Mesothelial cell of epicardium (in vitro differentiated cells): ENCODE measurements at regions not wholly inside any gene's neighbourhood (a gene's known extent, or its start where the extent isn't known, plus 50 kb on each side); places are given as distances from the start of the nearest gene placed in this dataset.

Experiments
- DNase-seq, 2 experiments: peaks; one replicate each; pipeline ENCODE4 v3.0.0; 2021; ENCODE audit warnings: low spot score in 2 of 2; ENCODE audit not compliant: unreplicated experiment in 2 of 2
- H3K27ac Mint-ChIP-seq: 2 replicates; pipeline ENCODE4 v1.8.0; 2021; ENCODE audit warnings: mixed read lengths
- H3K27me3 Mint-ChIP-seq: 2 replicates; pipeline ENCODE4 v1.8.0; 2021; ENCODE audit warnings: low read depth, mixed read lengths
- H3K36me3 Mint-ChIP-seq: 2 replicates; pipeline ENCODE4 v1.8.0; 2021; ENCODE audit warnings: mixed read lengths
- H3K4me1 Mint-ChIP-seq: 2 replicates; pipeline ENCODE4 v1.8.0; 2021; ENCODE audit warnings: mixed read lengths
- H3K4me3 Mint-ChIP-seq: 2 replicates; pipeline ENCODE4 v1.8.0; 2021; ENCODE audit warnings: mild to moderate bottlenecking, moderate library complexity, mixed read lengths
- H3K9me3 Mint-ChIP-seq: 2 replicates; pipeline ENCODE4 v1.8.0; 2021; ENCODE audit warnings: mixed read lengths
- TF ChIP-seq, protein P1 (sequence below): fragments of 200-600 bp; sonication (generic); IDR thresholded peaks from one replicate; pipeline ENCODE4 v1.5.0; 2021; ENCODE audit warnings: antibody characterized with exemption; ENCODE audit not compliant: unreplicated experiment

DNA sequence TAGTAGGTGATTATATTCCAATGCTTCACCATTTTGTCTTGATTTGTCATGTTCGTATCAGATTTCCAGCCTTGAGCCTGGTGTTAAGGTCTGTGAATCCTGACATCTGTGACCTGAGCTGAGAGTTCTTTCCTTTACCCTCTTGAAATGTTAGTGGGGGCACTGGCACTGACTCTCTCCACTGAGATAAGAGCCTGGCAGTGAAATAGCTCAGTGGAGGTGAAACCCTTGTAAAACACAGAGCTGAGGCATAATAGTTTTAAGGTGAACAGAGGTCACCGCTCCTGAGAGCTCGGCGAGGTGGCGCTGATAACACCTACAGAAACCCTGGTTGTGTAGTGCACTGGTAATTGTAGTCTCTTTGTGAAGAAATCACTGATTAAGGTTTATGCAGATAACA, 748.2 kb downstream of the DIAPH3 start:
- TF ChIP-seq, protein P1, sequence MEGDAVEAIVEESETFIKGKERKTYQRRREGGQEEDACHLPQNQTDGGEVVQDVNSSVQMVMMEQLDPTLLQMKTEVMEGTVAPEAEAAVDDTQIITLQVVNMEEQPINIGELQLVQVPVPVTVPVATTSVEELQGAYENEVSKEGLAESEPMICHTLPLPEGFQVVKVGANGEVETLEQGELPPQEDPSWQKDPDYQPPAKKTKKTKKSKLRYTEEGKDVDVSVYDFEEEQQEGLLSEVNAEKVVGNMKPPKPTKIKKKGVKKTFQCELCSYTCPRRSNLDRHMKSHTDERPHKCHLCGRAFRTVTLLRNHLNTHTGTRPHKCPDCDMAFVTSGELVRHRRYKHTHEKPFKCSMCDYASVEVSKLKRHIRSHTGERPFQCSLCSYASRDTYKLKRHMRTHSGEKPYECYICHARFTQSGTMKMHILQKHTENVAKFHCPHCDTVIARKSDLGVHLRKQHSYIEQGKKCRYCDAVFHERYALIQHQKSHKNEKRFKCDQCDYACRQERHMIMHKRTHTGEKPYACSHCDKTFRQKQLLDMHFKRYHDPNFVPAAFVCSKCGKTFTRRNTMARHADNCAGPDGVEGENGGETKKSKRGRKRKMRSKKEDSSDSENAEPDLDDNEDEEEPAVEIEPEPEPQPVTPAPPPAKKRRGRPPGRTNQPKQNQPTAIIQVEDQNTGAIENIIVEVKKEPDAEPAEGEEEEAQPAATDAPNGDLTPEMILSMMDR, result no peak
- peaks cover 15% of the 10 kb centered on the region for H3K9me3 Mint-ChIP-seq
- no peak overlapping the region for H3K27ac Mint-ChIP-seq
- peaks cover 15% of the 10 kb centered on the region for H3K4me1 Mint-ChIP-seq
- H3K27me3 Mint-ChIP-seq, result no peaks in the 10 kb centered on the region
- no peak for DNase-seq
- no peaks in the 10 kb centered on the region for H3K36me3 Mint-ChIP-seq
- no peak overlapping the region for H3K4me3 Mint-ChIP-seq

DNA sequence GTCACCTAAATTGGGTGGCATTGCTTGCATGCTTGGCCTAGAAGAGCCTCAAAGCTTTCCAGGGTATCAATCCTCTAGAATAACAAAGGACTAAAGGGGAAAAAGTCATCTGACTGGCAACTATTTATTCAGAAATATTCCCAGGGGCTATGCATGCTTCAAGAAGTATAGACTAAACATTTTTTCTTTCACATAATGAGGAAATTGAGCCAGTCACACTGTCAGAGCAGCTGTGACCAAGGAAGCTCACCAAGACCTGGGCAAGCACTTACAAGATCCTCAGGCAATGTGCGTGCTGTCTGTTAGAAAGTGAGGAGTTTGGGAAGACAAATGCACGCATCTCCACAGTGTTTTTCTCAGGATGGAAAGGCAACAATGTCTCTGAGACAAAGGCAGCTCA, 747.2 kb downstream of the DIAPH3 start:
- H3K27me3 Mint-ChIP-seq, result no peaks in the 10 kb centered on the region
- no peak overlapping the region for H3K27ac Mint-ChIP-seq
- H3K4me3 Mint-ChIP-seq, result no peak overlapping the region
- no peaks in the 10 kb centered on the region for H3K36me3 Mint-ChIP-seq
- TF ChIP-seq, protein P1, result no peak
- DNase-seq, result no peak
- peaks cover 15% of the 10 kb centered on the region for H3K4me1 Mint-ChIP-seq
- H3K9me3 Mint-ChIP-seq, result peaks cover 12% of the 10 kb centered on the region

DNA sequence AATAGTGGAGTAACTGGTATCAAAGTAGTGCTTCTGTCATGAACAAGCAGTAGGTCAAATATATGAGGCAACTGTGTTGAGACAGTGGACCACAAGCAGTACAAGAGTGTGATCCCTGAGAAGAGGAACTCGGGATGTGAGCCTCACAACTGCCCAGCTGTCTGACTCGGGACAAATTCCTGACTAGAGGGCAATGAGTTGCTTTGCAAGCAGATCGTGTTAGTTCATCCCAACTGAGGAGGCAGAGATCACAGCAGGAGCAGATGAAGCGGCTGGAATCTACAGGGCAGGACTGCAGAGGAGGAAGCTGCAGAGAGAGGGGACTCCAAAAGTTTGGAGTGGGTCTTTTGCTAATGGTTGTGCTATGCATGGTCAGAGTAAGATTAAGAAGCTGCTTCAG, 741.1 kb downstream of the DIAPH3 start:
- TF ChIP-seq, protein P1, result no peak
- Mint-ChIP-seq H3K4me3 (no peak overlapping the region), H3K27ac (no peak overlapping the region), H3K36me3 (no peaks in the 10 kb centered on the region), H3K4me1 (peaks cover 12% of the 10 kb centered on the region), H3K27me3 (no peaks in the 10 kb centered on the region), H3K9me3 (peaks cover 20% of the 10 kb centered on the region)
- no peak for DNase-seq

DNA sequence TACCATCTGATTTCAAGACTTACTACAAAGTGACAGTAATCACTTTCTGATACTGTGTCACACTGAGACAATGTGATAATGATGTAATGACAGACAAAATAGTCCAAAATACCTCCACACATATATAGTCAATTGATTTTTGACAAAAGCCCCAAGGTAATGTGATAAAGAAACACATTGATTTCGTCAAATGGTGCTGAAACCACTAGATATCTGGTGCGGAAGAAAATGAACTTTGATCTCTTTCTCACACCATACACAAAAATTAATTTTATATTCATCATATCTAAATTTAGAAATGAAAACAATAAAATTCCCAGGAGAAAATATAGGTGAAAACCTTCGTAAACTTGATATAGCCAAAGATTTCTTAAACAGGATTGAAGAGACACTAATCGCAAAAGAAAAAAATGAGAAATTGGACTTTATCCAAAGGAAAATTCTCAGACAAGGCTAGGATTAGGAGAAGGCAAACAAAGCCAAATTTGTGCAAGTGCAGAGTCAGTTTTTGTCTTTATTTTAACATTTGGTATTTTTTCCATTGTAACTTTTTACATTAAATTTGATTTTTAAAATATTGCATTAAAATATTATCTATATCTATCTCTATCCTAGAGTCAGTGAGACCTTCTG, 739.9 kb downstream of the DIAPH3 start:
- Mint-ChIP-seq H3K4me1 (peaks cover 11% of the 10 kb centered on the region), H3K4me3 (no peak overlapping the region), H3K9me3 (peaks cover 31% of the 10 kb centered on the region), H3K27me3 (no peaks in the 10 kb centered on the region), H3K27ac (no peak overlapping the region), H3K36me3 (no peaks in the 10 kb centered on the region)
- no peak for DNase-seq
- TF ChIP-seq, protein P1, result no peak

DNA sequence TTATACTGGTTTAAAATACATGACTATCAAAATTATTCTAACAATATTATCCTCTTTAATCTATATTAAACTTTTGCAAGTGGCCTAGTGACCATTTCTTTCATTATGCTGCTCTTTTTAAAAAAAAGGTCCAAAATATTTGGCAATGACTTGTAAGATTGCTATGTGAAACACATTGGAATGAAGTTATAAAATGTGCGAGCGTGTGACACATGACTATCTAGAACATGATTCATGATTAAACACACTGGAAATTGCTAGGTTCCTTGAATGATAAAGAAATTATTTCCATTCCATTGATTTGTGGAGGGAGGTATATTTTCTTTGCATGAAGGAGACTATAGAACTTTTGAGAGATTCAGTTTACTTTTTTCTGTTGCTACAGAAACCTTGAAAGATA, 739.1 kb downstream of the DIAPH3 start:
- peaks cover 11% of the 10 kb centered on the region for H3K4me1 Mint-ChIP-seq
- no peak for DNase-seq
- H3K4me3 Mint-ChIP-seq, result no peak overlapping the region
- no peaks in the 10 kb centered on the region for H3K36me3 Mint-ChIP-seq
- H3K27me3 Mint-ChIP-seq, result no peaks in the 10 kb centered on the region
- H3K9me3 Mint-ChIP-seq, result peaks cover 32% of the 10 kb centered on the region
- no peak overlapping the region for H3K27ac Mint-ChIP-seq
- TF ChIP-seq, protein P1, result no peak
